ENCODE measurements at regions not wholly inside any gene's neighbourhood (a gene's known extent, or its start where the extent isn't known, plus 50 kb on each side); places are given as distances from the start of the nearest gene placed in this dataset.

GRCh38 chr17:77563439-77564102, 394.9 kb upstream of the TNRC6C start:
- DNase-seq (ENCODE audit: low read depth): no peak
- no peak for TF ChIP-seq CTCF (conservative IDR thresholded peaks at IDR 0.05; ENCODE audit: low read depth, low read length)
- H3K4me3 ChIP-seq (ENCODE audit: low read length): no peak overlapping the region

GRCh38 chr17:77564278-77564920, 394.1 kb upstream of the TNRC6C start:
- no peak overlapping the region for H3K4me3 ChIP-seq (ENCODE audit: low read length)
- no peak for TF ChIP-seq CTCF (conservative IDR thresholded peaks at IDR 0.05; ENCODE audit: low read depth, low read length)
- no peak for DNase-seq (ENCODE audit: low read depth)

GRCh38 chr17:77565166-77565565, 393.3 kb upstream of the TNRC6C start:
- DNase-seq (ENCODE audit: low read depth): no peak
- H3K4me3 ChIP-seq (ENCODE audit: low read length): no peak overlapping the region
- TF ChIP-seq CTCF (conservative IDR thresholded peaks at IDR 0.05; ENCODE audit: low read depth, low read length): no peak

- TF ChIP-seq CTCF (conservative IDR thresholded peaks at IDR 0.05; ENCODE audit: low read depth, low read length): no peak
- H3K4me3 ChIP-seq (ENCODE audit: low read length): no peak overlapping the region
- DNase-seq (ENCODE audit: low read depth): no peak
Observed at GRCh38 chr17:77566151-77566550, 392.4 kb upstream of the TNRC6C start.

- DNase-seq (ENCODE audit: low read depth): no peak
- no peak overlapping the region for H3K4me3 ChIP-seq (ENCODE audit: low read length)
- TF ChIP-seq CTCF (conservative IDR thresholded peaks at IDR 0.05; ENCODE audit: low read depth, low read length): no peak
Observed at GRCh38 chr17:77566566-77567138, 391.9 kb upstream of the TNRC6C start.

- no peak overlapping the region for H3K4me3 ChIP-seq (ENCODE audit: low read length)
- no peak for TF ChIP-seq CTCF (conservative IDR thresholded peaks at IDR 0.05; ENCODE audit: low read depth, low read length)
- DNase-seq (ENCODE audit: low read depth): no peak
Observed at GRCh38 chr17:77568540-77568939, 390.0 kb upstream of the TNRC6C start.
